SHP77 (cell line): ENCODE measurements at regions not wholly inside any gene's neighbourhood (a gene's known extent, or its start where the extent isn't known, plus 50 kb on each side); places are given as distances from the start of the nearest gene placed in this dataset.

Experiments
- DNase-seq, 2 experiments: peaks; one replicate each; lab custom pipeline; 2025; lab: John Stamatoyannopoulos, UW

GRCh38 chr16:5595849-5596248, 498.3 kb upstream of the EEF2KMT start:
- no peak for DNase-seq

- no peak for DNase-seq
These were observed 492.8 kb upstream of the EEF2KMT start for GRCh38 chr16:5590416-5590815.

DNA sequence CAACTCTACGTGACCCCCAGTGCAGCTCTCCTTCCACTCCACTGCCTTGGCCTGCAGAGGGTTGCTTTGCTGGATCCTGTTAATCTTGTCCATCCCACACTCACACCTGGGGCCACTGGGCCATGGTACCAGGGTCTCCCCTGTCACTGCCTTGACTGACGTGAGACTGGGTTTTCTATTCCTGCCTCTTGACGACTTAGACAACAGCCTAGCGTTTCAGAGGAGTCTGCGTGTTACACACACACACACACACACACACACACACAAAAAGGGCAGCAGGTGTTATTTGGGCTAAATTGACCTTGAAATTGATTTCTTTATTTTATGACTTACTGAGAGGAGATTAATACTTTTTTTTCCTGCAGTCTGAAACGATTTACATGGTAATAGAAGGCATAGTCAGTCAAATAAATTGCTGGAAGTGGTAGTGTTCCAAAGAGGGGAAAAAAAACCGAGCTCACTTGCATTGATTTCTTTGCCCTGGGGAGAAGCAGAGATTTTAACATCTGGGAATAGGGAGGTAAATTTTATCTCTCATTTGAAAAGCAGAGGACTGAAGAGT, 492.3 kb upstream of the EEF2KMT start:
- DNase-seq, result no peak

DNA sequence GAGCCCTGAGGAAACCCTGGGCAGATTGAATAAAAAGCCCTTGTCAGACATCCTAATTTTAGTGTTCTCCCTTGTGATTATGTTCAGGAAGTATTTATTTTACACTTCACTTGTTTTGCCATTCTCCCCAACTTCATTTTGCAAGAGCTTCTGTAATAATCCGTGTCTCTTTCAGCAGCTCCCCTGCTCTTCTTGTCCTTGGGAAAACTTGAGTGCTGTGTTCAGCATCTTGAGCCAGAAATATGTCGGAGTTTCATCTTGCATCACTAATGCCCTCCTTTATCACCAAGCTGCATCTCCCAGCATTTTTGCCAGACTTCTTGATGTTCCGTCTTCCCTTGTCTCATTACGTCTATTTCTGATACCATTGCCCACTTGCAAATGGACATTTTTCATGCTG, 486.5 kb upstream of the EEF2KMT start:
- DNase-seq, result no peak

DNA sequence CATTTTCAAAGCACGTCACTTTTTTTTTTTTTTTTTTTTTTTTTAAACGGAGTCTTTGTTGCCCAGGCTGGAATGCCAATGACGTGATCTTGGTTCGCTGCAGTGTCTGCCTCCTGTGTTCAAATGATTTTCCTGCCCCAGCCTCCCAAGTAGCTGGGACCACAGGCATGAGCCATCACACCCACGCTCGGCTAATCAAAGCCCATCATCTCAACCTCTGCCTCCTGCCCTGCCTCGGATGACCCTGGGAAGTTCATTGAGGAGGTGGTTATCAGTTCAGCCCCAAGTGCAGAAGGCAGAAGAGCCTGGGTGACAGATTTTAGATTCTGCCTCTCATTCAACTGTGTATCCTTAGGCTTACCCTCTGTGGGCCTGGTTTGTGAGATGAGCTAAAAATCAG, 484.9 kb upstream of the EEF2KMT start:
- DNase-seq, result no peak

DNA sequence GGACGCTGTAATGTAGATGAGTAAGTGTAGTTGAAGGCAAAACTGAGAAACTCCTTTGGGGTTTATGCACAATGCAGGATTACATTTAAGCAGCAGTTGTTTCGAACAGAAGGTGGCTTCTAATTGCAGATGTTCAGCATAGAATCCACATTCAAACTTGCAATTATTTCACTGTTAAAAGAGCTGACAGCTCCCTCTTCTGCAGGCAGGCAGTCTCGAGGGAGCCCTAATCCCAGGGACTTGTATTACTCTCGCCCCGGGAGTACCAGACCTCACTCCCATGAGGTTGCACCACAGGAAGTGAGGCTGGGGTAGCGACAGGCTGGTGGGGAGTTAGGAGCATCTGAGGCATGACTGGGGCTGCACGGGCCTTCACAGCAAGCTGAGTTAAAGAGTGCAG, 484.3 kb upstream of the EEF2KMT start:
- DNase-seq, result no peak

GRCh38 chr16:5581428-5581827, 483.8 kb upstream of the EEF2KMT start:
- no peak for DNase-seq

- no peak for DNase-seq
These were observed 483.2 kb upstream of the EEF2KMT start for GRCh38 chr16:5580772-5581171.

DNA sequence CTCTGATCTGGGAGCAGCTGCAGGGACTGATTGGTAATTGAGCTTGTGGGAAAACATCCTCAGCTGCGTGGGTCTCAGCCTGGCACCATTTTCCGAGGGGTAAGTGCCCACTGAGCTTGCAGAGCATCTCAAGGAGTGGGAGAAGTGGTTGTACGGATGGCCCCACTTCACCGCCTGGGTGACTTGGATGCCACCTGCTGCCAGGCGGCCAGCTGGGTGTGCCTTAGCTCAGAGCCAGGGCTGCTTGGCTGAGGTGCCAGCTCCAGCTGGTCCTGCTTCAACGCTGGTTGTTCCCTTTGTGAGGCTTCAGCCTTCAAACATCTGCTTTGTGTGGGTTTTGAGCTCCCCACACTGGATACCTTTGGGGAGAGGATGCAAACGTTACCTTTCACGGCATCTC, 482.7 kb upstream of the EEF2KMT start:
- DNase-seq, result no peak

- no peak for DNase-seq
These were observed 481.4 kb upstream of the EEF2KMT start for GRCh38 chr16:5578980-5579379.

DNA sequence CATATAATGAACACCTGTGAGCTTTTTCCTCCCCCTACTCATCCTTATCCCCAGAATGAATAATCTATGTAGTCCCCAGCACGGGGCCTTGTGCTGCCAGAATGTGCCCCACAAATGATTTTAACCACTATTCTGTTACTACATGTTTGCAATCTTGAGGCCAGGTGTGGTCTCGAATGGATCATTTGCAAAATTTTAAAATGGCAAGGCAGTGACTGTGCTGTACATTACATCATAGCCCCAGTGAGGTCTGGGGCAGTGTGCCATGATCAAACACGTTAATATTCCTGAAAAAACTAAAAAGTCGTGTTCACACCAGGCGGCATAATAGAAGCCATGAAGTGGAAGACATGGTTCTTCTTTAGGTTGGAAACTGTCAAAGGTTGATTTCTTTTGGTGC, 479.9 kb upstream of the EEF2KMT start:
- no peak for DNase-seq

DNA sequence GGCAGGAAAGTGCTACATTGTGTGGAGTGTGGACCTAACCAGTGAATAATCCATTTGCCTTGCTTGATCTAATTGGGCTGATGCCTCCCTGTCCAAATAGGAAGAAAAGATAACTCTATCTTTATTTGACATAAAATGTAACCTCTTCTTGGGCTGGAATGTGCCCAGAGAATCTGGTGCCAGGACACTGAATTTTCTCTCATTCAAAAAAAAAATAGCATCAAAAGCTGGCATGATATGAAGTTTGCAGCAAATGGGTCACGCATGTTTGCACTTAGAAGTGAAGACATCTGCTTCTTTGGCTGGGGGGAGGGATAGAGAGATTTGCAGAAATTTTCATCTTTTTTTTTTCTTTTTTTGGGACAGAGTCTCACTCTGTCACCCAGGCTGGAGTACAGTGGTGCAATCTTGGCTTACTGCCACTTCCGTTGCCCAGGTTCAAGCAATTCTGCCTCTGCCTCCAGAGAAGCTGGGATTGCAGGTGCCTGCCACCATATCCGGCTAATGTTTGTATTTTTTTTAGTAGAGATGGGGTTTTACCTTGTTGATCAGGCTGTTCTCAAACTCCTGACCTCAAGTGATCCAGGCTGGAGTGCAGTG, 478.2 kb upstream of the EEF2KMT start:
- DNase-seq, result no peak

DNA sequence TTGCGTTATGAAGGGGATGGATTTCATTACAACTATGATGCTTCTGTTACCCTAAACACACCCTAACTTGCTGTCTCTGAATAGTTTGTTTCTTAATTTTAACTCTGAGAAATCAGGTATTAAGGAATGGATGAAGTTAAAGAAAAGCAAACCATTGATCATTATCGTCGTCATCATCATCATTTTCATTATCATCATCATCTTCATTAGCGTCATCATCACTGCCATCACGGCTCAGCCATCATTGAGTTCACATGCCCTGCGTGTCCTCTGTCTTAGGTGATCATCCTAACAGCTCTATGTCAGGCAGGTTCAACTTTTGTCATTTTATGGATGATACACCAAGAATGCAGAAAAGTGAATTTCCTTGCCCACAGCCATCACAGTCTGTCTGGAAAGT, 477.5 kb upstream of the EEF2KMT start:
- no peak for DNase-seq

GRCh38 chr16:5572056-5572455, 474.5 kb upstream of the EEF2KMT start:
- no peak for DNase-seq

DNA sequence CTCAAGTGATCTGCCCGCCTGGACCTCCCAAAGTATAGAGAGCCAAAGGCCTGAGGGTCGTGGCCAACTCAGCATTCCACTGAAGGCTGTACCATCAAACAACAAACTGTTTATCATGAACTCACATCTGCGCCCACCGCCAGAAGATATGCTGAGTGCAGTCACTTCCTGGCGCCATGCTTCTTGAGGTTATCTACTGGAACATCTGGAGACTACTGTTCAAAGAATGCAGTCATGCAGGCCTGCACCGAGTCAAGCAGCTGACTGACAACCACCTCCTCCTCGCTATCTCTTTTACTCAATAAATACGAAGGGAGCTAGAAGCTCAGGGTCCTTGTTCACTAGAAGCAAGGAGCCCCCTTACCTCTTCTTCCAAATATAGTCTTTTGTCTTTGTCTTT, 473.9 kb upstream of the EEF2KMT start:
- DNase-seq, result no peak

DNA sequence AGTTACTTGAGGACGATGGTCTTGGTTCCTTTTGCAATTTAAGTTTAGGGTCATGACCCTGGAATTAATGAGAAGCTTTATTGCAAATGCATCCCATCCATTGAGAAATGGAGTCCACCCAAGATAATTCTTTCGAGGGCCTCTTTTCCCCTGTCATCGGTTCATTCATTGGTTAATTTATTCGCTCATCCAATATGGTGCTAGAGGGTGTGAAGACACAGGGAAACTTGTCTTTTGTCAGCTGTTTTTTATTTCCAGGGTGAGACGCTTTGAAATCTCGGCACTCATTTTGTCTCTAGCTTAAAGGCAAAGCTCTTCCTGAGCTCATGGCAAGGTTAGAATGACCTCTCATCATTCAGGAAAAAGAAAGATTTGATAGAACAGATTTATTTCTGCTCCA, 464.2 kb upstream of the EEF2KMT start:
- DNase-seq, result no peak

GRCh38 chr16:5560084-5560483, 462.5 kb upstream of the EEF2KMT start:
- DNase-seq, result no peak

- DNase-seq, result no peak
These were observed 460.4 kb upstream of the EEF2KMT start for GRCh38 chr16:5557966-5558365.

- DNase-seq, result no peak
These were observed 459.9 kb upstream of the EEF2KMT start for GRCh38 chr16:5557448-5557847.

DNA sequence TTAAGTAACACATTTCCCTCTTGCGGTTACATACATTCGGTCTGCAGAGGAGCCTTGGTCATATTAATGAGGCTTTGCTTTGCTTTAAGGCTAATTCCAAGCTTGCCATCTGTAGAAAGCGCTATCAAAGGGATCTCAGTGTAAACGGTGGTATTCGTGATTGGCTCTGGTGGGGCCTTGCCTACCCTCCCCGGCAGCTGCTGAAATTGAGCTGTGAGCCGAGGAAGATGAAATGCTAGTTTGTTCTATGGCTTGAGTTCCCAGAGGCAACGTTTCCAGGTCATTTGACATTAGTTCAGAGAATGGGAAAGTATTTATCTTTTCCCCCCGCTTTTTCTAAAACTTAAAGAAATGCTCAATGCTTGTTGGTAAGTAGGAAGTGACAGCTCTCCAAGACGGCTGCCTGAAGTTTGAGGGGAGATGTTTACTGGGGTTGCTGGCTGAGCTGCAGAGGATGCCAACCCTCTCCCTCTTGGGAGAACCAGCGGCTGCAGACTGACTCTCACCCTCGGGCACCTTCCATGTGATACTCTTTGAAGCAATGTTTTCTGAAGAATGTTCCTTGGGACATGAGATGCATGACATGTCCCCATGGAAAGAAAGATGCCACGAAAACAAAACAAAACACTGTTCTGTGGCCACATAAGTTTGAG, 458.7 kb upstream of the EEF2KMT start:
- no peak for DNase-seq

DNA sequence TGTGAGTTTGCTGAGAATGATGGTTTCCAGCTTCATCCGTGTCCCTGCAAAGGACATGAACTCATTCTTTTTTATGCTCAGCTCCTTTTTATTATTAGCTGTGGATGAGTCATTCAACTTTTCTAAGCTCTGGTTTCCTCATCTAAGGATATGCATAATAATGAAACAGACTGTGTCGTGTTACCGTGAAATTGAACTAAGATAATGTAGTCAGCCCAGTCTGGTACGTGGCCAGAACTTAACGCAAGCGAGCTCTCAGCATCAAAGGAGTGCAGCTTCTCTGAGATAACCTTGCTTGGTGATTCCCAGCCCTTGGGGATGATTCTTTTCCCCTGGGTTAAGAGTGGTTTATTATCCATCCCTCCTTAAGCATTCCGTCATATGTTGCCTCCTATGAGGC, 454.3 kb upstream of the EEF2KMT start:
- DNase-seq, result no peak

GRCh38 chr16:5549802-5550201, 452.2 kb upstream of the EEF2KMT start:
- DNase-seq, result no peak

GRCh38 chr16:5541356-5541755, 443.8 kb upstream of the EEF2KMT start:
- no peak for DNase-seq

DNA sequence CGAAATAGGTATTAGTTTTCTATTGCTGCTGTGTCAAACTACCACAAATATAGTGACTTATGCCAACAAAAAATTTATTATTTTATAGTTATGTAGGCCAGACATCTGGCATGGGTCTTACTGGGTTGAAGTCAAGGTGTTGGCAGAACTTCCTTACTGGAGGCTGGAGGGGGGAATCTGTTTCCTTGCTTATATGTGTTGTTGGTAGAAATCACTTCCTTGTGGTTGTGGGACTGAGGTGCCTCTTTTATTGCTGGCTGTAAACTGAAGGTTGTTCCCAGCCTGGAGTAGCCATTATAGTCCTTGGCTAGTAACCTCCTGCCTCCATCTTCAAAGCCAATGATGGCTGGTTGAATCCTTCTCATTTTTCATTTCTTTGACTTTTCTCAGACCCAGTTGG, 439.8 kb upstream of the EEF2KMT start:
- no peak for DNase-seq
